GM19372 (cell line): ENCODE measurements at regions not wholly inside any gene's neighbourhood (a gene's known extent, or its start where the extent isn't known, plus 50 kb on each side); places are given as distances from the start of the nearest gene placed in this dataset.

Experiments used
- ATAC-seq: cut with Tn5 transposase; IDR thresholded peaks from one replicate; pipeline ENCODE4 v1.9.1; 2021; ENCODE audit warnings: mild to moderate bottlenecking, low read depth, moderate library complexity; ENCODE audit not compliant: unreplicated experiment

DNA sequence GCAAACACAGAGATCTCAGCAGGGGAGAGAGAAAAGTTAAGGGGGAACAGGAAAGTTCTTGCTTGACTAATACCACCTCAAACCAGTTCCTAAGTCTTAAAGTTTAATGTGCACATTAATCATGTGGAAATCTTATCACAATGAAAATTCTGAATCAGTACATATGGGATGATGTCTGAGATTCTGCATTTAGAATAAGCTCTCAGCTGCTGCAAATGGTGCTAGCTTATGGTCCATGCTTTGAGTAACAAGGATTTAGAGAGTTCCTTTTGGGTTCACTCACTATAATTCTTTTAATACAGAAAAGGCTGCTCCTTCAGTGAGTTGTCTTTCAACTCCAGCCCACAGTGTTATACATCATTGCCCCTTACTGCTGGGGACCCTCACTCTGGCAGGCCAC is 99.5 kb upstream of the THRB start:
- no peak for ATAC-seq

DNA sequence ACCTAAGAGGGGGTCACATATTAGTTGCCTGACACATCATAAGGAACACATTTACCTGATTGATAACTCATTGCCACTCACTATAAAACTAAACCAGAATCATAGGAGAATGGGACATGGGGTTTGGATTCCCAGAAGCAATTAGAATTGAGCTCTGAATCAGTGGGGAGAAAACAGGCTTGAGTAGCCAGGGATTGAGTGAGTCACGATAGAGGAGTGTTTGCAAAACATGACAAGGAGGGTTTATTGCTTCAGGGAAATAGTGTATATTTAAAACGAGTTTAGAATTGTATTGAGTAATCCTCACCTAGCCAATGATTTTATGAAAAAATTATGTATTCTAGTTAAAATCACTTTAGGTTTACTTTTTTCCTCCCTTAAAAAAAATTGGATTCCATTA is 101.1 kb upstream of the THRB start:
- ATAC-seq = no peak

DNA sequence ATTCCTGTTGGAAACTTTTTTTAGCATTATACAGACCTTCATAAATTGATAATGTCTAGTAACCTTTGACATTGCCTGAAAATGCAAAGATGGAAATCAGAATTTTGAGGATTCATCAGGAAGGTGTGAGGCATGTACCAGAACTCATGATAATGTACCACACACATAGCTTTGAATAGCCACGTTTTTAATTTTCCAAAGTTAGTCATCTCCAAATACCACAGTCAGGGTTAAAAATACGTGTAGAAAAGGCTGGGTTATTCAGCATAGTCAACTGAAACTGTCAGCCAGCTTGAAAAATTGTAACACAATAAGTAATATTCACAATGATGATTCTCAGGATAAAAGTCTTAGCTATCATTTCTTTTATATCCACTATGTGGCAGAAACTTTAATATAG is 102.0 kb upstream of the THRB start:
- ATAC-seq = no peak

DNA sequence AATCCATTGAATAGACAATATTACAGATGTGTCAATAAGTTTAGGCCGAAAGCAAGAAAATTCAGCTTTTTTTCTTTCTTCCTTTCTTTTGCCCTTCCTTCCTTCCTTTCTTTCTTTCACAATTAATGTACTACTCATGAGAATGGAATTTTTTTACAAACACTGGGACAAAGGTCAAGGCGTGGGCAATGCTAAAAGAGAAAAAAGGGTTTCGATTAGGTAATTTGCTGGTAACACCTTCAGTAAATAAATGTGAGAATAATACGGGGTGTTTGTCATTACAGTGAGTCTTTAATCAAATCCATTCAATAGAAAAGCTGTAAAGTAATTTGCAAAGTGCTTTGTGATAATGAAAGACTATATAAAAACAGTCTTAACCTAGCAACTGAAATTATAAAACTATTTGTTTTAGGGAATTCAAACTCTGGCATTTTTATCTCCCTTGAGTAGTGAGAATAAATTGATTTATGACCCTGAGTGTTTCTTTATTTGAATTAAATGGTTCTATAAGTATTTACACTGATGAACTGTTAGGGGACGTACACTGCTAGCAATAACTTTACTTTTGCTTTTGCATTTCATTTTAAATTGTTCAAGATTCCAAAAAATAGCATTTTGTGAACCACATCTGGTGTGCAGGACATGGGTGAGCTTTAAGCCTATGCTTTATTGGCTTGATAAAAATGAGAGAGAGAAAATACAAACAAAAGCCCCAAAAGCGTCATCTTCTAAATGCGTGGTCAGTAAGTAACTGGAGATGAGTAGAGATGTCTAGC is 104.2 kb upstream of the THRB start:
- ATAC-seq = no peak

DNA sequence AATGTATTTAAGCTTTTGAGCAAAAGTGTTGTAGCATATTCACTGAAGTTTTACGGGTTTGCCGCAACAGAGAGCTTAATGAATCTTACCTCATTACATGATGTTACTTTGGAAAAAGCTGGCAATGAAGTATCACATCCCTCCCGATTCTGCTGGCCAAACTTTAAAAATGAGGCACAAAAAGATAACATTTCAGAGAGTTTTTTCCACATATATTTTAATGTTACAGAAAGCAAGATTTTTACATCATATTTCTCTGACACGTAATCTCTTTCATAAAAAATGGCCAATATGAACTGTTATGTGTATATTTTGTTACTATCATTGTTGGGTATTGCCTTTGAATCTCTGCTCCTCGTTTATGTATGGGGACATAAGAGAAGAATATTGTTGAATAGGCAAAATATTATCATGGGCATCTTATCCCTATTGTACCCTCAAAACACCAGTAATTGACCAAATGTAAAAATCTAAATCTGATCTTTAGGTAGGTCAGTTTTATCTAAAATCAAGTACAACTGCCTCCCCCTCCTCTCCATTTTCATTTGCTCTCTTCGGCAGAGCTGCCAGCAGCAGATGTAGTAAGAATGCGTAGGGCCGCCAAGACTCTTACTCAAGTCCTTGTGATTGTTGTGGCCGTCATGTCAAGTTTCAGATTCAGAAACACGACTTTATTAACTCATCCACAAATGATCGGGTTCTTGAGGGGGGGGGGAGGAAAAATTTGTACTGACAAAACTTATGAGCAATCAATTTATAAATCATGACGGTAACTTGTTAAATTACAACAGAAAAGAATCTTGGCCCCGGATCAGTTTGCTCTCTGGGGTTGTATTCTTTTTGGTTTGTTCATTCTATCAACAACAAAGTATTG is 106.7 kb upstream of the THRB start:
- no peak for ATAC-seq

DNA sequence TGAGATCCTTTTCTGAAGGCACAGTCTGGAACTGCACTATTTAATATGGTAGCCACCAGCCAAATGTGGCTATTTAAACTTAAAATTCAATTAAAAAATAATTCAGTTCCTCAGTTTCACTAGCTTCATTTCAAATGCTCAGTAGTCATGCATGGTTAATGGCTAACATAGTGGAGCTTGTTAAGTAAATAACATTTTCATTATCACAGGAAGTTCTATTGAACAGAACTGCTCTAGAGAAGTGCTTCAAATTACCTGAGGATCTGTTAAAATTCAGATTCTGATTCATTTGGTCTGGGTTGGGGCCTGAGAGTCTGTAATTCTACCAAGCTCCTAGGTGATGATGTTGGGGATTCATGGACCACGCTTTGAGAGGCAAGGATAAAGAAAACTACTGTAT is 109.6 kb upstream of the THRB start:
- ATAC-seq = no peak

DNA sequence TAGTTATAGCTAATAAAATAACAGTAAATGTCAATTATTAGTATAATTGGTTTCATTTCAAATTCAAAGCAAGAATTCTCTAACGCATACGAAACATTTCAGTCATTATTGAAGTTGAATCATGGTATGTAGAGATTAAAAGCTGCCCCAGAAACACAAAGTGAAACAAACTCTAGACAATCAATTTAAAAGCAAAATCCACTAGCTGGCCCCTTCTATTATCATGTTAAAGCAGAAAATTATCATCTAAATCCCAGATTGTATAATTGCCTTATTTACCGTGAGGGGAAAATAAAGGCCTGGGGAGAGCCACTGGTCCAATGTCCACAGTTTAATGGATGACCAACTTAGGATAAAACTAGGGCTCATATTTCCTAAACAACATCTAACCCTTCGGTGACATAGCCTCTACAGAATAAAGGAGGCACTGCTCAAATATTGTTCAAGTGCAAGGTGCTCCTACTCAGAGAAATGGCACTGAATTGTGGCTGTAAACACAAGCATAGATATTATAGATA is 110.9 kb upstream of the THRB start:
- ATAC-seq = no peak

DNA sequence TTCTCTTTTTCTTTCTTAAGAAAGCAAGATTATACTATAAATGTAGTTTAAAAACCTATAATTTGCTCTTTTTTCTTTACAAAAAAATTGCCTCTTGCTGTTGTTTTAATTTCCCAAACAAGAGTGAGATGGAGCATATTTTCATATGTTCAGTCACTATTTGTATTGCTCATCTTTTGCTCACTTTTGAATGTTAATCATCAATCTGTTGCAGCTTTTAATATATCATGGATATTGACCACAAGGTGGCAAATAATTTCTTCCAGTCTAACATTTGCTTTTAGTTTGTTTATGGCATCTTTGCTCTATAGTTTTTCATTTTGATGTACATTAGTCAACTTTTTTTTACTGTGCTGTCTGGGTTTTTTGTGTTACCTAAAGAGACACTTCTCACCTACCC is 112.6 kb upstream of the THRB start:
- ATAC-seq = no peak

DNA sequence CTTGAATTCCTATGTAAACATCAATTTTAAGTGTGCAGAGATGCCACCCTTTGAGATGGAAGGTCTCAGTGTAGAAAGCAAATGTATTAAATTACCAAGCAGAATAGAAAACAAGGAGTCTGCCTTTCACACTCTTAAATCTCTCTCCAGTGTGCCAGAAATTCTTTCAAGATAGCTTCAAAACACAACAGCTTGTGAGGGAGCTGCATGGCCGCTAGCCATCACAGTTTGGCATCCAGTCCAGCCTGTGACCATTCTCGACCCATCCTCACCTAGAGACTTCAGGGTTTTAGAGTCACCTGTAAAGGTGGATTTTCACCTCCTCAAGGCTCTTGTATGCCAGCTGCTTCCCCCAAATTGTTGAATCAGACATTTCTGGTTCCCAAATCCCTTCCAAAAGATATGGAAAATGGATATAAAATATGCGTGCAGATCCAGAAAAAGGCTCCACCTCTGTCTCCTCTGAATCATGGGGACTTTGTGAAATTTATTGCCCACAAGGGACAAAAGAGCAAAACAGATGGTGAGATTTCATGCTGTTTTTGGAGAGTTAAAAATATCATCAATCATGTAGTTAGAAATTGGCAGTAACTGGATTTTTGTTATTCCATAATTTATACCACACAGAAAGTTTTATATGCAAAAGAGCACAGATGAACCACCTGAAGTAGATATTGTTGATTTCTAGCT is 114.2 kb upstream of the THRB start:
- no peak for ATAC-seq

DNA sequence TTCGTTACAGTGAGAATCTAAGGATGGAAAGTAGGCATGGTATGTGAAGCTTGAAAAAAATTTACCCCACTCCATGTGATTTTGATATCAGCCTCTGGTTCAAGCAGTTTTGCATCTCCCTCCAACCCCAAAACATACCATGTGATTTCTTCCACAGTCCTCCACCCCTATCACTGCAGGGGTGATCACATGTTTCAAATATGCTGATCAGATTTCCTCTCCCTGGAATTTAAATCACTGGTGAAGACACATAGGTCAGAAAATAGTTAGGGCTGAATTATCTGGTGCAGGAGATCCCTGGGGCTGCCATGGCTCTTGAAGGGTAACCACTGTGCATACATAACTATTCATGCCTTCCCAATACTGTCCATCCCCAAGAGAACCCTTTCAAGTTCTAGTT is 119.7 kb upstream of the THRB start:
- no peak for ATAC-seq

DNA sequence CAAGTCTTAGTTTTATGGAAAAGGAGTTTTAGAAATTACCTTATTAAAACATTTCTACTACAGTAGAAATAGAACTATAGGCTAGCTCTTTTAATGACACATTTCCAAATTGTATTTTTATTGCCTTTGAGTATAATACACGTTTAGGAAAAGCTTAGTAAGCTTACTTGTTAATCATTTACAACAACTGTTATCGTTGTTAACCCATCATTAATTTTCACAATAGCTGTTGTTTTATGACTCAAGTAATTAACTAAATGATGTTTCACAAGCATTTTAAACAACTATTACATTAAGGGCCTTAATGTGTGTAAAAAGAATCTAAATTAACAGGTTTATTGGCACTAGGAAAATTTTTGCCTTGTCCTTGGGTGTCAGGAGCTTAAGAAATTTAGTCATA is 120.5 kb upstream of the THRB start:
- ATAC-seq = no peak

DNA sequence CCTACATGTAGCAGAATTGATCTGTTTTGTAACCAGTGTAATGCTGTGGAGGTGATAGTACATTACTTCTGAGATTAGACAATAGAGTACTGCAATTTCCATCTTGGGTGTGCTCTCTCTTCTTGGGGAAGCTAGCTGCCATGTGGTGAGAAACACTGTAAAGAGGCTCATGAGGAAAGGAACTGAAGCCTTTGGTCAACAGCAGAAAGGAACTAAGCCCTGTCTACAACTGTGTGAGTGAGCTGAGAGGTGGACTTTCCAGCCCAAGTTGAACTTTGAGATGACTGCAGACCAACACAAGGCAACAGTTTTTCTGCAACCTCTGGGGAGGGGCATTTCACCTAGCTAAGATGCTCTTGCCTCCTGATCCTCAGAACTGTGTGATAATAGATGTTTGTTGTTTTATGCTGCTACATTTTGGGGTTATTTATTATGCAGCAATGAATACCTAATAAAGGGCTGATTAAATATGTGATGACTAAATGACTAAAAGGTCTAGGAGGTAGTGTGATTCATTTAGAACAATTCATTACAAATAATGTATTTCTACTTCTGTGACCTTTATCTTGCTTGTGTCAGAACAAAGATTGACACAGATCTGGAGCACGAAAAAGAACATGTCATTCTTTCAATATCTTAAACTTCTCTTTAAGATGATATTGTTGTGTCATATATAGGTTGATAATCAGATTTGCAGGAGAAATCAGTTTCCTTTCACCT is 121.6 kb upstream of the THRB start:
- ATAC-seq = no peak

DNA sequence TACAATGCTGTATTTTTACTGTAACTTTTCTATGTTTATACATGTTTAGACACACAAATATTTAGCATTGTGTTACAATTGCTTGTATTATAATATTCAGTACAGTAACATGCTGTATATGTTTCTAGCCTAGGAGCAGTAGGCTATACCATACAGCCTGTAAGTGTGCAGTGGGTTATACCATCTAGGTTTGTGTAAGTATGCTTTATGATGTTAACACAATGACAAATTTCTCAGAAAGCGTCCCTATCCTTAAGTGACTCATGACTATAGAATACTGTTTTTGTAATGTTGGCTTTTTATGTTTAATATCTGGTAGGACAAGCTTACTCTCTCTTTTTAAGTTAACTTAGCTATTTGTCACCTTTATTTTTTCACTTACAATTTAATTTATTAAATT is 127.5 kb upstream of the THRB start:
- no peak for ATAC-seq

DNA sequence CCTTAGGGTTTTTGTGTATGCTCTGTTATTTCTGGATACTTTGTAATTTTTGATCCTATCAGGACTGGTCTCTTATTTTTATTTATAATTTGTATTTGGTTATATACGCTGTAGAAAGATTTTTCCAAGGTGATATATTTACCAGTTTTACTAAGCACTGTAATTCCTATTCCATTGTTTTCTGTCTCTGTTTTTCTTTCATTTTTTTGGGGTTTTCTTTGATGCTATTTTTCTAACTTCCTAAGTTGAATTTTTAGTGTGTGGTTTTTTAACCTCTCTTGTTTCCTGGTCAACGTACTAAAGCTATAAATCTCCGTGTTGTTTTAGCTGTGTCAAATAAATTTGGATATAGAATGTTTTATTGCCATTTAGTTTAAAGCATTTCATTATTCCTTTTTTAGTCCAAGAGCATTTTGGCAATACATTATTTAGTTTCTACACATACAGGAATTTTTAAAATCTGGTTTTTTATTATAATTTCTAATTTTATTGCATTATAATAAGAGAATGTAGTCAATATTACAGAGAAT is 128.1 kb upstream of the THRB start:
- no peak for ATAC-seq

DNA sequence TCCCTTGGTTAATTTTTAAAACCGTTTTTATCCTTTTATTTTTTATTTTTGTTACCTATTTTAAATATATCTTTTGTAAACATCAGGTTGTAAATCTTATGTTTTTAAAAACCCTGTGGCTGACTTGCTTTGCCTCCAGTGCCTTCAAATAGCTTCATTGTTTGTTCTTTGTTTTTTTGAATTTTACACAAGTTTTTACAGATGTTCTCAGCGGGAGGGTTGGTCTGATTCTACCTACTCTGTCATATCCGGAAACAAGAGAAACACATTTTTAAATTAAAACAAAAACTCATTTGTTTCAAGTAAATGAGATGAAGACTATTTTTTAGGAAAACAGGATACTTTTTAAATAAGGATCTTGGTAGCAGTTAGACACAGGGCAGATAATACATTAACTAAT is 129.0 kb upstream of the THRB start:
- ATAC-seq = no peak

DNA sequence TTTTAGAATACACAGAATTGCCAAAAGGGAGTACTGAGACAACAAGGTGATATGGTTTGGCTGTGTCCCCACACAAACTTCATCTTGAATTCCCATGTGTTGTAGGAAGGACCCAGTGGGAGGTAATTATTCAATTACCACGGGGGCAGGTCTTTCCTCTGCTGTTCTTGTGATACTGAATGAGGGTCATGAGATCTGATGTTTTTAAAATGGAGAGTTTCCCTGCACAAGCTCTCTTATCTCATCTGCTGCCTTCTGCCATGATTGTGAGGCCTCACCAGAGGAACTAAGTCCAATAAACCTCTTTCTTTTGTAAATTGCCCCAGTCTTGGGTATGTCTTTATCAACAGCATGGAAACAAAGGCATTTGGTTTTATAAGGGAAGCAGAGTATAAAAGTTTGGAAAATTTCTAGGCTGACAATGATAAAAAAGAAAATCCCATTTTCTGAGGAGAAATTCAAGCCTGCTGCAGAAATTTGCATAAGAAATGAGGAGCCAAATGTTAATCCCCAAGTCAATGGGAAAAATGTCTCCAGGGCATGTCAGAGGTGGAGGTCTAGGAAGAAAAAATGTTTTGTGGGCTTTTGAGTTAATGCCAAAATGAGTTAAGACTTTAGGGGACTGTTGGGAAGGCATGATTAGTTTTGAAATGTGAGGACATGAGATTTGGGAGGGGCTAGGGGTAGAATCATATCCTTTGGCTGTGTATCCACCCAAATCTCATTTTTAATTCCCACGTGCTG is 130.5 kb upstream of the THRB start:
- no peak for ATAC-seq

DNA sequence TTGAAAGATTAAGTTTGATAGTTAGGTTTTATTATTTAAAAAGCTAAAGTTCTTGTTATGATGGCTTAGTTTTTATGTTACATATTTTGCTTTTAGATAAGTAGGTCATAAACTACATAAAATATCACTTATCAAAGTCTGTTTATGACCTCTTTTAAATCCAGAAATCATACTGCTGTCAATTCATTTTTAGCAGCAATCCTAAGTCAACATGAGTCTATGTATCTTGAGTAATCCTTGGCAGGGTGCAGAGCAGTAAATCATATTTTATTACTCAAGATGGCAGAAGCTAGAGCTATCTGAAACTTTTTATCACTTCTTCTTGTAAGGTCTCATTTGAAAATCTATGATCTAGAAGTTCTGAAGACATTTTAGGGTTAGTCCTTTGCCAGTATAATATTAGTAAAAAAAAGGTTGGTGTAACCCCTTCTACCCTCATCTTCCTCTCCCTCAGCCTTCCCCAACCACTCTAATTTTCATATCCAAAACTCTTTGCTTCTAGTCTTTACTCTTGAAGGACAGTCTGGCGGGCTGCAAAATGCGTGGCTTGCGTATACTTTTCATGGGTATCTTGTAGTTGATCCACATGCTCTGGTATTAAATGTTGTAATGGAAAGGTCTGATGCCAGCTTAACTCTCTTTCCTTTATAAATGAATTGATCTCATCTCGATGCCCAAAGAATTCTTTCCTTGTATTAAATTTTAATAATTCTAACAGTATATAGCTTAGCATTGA is 134.0 kb upstream of the THRB start:
- no peak for ATAC-seq

DNA sequence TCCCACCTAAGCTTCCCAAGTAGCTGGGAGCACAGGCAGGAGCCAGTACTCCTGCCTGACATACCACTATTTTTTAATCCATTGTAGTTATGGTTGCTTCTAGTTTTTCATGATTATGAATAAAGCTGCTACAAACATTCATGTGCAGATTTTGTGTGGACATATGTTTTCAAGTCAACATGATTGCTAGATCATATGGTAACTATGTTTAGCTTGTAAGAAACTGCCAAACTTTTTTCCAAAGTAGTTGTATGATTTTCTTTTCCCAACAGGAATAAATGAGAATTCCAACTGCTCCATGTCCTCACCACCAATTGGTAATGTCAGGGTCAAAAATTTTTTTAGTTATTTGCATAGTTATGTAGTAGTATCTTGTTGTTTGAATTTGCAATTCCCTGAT is 136.8 kb upstream of the THRB start:
- ATAC-seq = no peak

DNA sequence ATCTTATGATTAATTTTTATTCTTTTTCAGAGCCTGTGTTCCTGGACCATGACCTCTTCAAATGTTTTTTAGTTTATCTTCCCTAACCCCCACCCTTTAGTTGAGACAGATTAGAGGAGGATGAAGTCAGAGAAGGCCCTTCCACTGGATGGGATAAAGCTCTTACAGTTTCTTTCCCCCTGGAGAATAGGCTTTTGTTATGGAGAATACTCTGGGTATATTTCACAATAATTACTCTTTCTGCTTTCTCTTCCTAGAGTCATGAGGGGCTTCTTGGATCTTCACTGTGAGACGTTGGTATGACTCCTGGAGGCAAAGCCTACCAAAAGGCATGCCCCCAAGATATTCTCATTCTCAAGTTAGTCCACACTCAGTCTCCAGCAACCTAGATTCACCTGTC is 144.4 kb upstream of the THRB start:
- no peak for ATAC-seq
